NB4 (cell line): ENCODE measurements at regions not wholly inside any gene's neighbourhood (a gene's known extent, or its start where the extent isn't known, plus 50 kb on each side); places are given as distances from the start of the nearest gene placed in this dataset.

ENCODE experiments used
- DNase-seq: peaks from one replicate; pipeline ENCODE4 v3.0.0; 2010; ENCODE audit warnings: low read depth
- H3K4me3 ChIP-seq: one replicate; pipeline ENCODE4 v1.5.1; 2011; ENCODE audit warnings: mild to moderate bottlenecking, low read depth, low read length, moderate library complexity
- MYC ChIP-seq: IDR thresholded peaks from 2 replicates; pipeline ENCODE4 v1.6.1; 2011; ENCODE audit warnings: low read depth, low read length
- POLR2A ChIP-seq: IDR thresholded peaks from 2 replicates; pipeline ENCODE4 v1.6.1; 2011; ENCODE audit warnings: mild to moderate bottlenecking; ENCODE audit not compliant: insufficient read length; ENCODE audit errors: extremely low read depth
- TF ChIP-seq, protein P1 (sequence below): IDR thresholded peaks from one replicate; pipeline ENCODE4 v1.5.1; 2012; ENCODE audit warnings: low read depth, low read length
- TF ChIP-seq, protein P2 (sequence below): IDR thresholded peaks from 2 replicates; pipeline ENCODE4 v1.6.1; 2011; ENCODE audit warnings: low read depth, low read length

DNA sequence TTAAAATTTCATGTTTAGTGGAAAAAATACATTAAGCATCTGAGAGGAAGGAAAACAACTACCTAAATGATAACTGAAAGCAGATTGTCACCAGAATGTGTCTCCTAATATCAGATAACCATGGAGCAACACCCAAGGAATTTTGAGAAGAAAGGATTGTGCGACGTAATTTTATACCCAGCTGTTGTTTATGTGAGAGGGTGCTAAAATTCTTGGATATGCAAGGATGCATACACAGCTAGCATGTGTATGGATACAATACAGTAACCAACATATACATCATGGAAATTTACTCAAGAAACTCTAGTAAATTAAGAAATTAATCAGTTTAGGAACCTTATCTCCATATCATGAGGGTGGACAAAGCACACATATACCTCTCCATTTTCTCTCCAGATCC, 290.9 kb downstream of the HS3ST3A1 start:
- DNase-seq = no peak
- no peak for TF ChIP-seq POLR2A
- TF ChIP-seq, protein P1, sequence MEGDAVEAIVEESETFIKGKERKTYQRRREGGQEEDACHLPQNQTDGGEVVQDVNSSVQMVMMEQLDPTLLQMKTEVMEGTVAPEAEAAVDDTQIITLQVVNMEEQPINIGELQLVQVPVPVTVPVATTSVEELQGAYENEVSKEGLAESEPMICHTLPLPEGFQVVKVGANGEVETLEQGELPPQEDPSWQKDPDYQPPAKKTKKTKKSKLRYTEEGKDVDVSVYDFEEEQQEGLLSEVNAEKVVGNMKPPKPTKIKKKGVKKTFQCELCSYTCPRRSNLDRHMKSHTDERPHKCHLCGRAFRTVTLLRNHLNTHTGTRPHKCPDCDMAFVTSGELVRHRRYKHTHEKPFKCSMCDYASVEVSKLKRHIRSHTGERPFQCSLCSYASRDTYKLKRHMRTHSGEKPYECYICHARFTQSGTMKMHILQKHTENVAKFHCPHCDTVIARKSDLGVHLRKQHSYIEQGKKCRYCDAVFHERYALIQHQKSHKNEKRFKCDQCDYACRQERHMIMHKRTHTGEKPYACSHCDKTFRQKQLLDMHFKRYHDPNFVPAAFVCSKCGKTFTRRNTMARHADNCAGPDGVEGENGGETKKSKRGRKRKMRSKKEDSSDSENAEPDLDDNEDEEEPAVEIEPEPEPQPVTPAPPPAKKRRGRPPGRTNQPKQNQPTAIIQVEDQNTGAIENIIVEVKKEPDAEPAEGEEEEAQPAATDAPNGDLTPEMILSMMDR = no peak
- TF ChIP-seq MYC = no peak

DNA sequence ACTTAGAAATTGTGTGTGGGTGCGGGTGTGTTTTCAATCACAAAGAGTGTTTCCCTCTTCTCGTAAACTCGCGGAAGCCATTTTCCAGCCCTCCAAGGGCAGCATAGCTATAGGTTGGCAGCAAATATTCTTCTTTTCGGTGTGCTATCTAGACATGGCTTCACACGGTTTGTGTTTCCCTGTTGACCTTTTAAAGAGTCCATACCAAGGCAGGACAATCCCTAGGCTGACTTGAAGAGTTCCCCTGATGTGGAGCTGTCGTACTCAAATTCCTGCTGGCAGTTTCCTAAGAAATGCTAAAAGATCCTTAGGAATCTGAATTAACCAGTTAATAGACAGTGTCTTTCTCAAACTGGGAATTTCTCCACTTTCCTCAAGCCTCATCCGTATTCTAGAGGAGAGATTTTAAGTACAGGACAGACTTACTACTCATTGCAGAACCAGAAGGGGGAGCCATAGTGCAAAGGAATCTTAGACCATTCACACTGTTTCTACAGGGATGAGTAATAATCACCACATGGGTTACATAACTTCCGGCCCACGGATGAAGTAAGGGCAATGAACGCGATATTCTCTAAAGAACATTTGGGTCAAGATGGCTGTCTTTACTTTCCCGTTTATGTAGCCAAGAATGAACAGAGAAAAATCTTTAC, 288.6 kb upstream of the ELAC2 start:
- peak; percentile 92 for DNase-seq
- H3K4me3 ChIP-seq = no peak overlapping the region
- TF ChIP-seq, protein P2, sequence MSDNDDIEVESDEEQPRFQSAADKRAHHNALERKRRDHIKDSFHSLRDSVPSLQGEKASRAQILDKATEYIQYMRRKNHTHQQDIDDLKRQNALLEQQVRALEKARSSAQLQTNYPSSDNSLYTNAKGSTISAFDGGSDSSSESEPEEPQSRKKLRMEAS = no peak
- TF ChIP-seq, protein P1 = peak; percentile 73

More for the DNA sequence above, 290.9 kb downstream of the HS3ST3A1 start:
- H3K4me3 ChIP-seq = no peak overlapping the region

DNA sequence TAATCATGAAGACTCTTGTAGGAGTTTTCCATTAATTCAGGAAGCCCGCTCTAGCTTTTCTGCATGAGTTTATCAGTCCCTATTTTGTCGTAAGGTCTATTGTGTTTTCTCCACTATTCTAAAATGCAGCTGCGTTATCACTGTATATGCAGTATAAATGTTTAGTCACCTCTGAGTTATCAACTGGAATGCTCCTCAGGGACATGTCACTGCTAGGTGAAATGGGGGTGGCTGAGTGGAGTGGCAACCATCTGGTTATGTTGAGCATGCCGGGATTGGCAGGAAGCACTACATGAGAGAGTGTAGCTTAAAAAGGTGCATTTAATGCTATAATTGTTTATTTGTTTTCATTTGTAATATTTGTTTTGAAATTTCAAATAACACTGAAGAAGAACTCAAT, 285.2 kb upstream of the ELAC2 start:
- DNase-seq = no peak
- TF ChIP-seq, protein P2 = no peak
- no peak for TF ChIP-seq MYC
- TF ChIP-seq, protein P1 = no peak
- no peak for TF ChIP-seq POLR2A
- H3K4me3 ChIP-seq = no peak overlapping the region

DNA sequence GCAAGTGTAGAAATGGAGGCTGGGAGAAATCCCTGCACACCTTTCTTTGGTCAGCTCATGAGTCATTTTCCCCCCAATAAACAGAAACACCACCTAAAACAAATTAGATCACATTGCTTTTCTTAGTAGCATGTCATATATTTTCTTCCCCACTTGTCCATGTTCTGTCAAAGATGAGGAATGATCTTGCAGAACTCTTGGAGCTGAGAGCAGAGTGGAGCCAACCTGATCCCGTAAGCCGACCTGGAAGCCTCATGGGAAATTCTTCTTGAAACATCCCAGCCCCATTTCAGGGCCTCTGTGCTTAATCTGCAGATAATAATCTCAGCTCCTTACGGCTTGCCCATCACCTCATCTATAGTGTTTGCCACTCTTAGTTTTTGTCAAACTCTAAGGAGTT, 284.6 kb upstream of the ELAC2 start:
- TF ChIP-seq POLR2A (no peak), MYC (no peak)
- TF ChIP-seq, protein P2 = no peak
- TF ChIP-seq, protein P1 = no peak
- DNase-seq = no peak
- no peak overlapping the region for H3K4me3 ChIP-seq

DNA sequence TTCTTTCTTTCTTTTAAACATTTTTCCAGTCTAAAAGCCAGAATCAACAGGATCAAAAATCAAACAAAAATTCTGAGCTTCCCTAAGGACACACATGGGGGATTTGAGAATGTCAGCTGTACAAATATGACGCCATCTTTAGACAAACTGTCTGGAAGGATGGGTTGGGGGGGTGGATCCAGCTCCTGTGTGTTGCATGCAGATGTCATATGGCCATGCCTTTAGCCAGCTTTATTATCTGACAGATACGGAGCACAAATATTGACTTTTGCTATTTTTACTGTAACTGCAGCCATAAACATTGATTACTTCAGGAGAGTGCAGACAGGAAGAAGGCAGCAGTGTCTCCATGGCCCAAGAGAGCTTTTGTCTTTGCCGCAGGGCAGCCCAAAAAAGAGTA, 279.4 kb upstream of the ELAC2 start:
- TF ChIP-seq POLR2A (no peak), MYC (no peak)
- no peak overlapping the region for H3K4me3 ChIP-seq
- DNase-seq = no peak

DNA sequence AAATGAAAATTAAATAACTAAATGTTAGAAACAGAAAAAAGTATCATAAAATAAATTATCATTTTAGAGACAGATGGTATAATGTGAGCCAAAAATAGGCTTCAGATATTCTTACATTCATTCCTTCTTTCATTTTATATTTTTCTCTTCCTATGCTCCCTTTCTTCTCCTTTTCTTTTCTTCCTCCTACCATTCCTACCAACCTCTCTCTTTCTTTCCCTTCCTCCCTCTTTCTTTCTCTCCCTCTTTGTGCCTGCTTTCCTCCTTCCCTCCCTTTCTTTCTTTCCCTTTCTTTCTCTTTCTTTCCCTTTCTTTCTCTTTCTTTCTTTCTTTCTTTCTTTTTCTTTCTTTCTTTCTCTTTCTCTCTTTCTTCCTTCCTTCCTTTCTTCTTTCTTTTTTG, 275.6 kb upstream of the ELAC2 start:
- TF ChIP-seq, protein P2 = no peak
- TF ChIP-seq, protein P1 = no peak
- TF ChIP-seq POLR2A = no peak
- TF ChIP-seq MYC = no peak
- DNase-seq = no peak
- no peak overlapping the region for H3K4me3 ChIP-seq
